ENCODE measurements at regions not wholly inside any gene's neighbourhood (a gene's known extent, or its start where the extent isn't known, plus 50 kb on each side); places are given as distances from the start of the nearest gene placed in this dataset.

GRCh38 chr9:107931071-107931715 lies 441.6 kb upstream of the KLF4 start:
- in situ Hi-C loops (cut with HindIII; ENCODE audit: low sequenced_read_pairs): no loop called here

DNA sequence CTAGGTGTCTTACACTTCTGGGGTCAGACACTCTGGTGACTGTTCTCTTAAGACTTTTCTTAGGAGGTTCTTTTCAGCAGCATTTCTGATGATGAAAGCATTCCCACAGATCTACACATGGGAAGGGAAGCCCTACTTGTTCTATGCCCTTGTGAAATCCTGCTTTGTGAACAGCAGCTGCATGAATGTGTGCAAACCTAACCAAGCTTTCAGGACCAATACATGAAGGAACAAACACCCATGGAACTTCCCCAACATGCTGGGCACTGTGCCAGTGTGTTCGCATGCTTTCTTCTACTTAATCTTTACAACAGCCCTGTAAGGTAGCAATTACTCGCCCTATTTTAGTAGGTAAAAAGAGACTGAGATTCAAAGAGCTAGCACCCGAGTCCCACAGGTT lies 439.9 kb upstream of the KLF4 start:
- in situ Hi-C loops (cut with HindIII; ENCODE audit: low sequenced_read_pairs): no loop called here

- in situ Hi-C loops (cut with HindIII; ENCODE audit: low sequenced_read_pairs): no loop called here
These were observed 439.3 kb upstream of the KLF4 start for GRCh38 chr9:107928701-107929371.

GRCh38 chr9:107927276-107927675 lies 437.7 kb upstream of the KLF4 start:
- in situ Hi-C loops (cut with HindIII; ENCODE audit: low sequenced_read_pairs): no loop called here

DNA sequence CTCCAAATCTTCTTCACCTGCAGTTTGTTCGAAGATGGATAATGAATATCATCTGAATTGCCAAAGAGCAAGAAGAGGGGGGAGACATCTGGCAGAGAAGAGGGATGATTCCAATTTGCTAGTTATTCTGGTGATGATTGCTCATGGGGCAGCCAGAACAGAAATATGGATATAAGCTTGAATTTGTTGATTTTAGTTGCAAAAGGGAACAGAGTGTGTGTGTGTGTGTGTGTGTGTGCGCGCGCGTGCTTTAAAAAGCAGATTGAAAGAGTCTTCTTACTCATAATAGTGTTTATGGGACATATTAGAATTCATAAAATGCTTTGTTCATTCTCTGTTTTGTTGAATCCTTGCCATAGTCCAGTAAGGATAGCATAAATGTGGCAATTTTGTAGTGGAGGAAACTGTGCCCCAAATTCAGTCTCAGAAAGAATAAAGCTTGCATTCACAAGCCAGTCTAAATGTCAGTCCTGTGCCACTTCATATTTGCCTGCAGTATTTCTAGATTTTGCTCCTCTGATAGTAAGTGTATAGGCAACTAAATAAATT lies 436.3 kb upstream of the KLF4 start:
- in situ Hi-C loops (cut with HindIII; ENCODE audit: low sequenced_read_pairs): no loop called here

DNA sequence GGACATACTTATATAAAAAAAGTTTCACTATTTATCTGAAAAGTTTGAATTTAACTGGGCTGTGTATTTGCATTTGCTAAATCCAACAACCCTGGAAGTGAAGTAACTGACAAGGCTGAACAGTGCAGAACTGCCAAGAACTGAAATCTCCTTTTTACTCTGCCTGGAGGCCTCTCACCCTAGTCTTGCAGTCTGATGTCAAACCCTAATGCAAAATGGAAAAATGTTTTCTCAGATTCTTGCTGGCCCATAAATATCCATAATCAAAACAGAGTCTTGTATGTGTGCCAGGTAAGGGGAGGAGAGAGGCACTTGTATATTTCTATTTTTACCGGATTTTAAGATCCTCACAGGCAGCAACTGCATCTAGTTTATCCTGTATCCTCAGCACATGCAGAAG lies 432.7 kb upstream of the KLF4 start:
- in situ Hi-C loops (cut with HindIII; ENCODE audit: low sequenced_read_pairs): no loop called here

DNA sequence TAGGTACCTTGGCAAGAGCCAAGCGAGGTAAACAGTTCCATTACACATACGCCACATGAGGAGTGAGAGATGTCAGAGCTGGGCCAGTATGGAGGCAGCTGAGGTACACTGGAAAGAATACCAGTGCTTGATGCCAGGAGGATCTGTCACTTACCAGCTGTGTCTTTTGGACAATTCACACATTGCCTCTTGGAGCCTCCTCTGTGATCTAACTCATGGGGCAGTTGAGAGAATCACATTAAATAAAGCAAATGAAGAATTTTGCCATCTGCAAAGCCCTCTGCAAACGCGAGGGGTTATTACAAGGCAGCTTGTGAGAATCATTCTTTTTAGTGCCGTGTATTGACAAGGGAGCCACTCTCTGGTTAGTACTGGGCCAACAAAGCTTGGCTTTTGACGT lies 429.7 kb upstream of the KLF4 start:
- in situ Hi-C loops (cut with HindIII; ENCODE audit: low sequenced_read_pairs): no loop called here

- in situ Hi-C loops (cut with HindIII; ENCODE audit: low sequenced_read_pairs): no loop called here
These were observed 429.2 kb upstream of the KLF4 start for GRCh38 chr9:107918749-107919148.

GRCh38 chr9:107914151-107914550 lies 424.6 kb upstream of the KLF4 start:
- in situ Hi-C loops (cut with HindIII; ENCODE audit: low sequenced_read_pairs): no loop called here

DNA sequence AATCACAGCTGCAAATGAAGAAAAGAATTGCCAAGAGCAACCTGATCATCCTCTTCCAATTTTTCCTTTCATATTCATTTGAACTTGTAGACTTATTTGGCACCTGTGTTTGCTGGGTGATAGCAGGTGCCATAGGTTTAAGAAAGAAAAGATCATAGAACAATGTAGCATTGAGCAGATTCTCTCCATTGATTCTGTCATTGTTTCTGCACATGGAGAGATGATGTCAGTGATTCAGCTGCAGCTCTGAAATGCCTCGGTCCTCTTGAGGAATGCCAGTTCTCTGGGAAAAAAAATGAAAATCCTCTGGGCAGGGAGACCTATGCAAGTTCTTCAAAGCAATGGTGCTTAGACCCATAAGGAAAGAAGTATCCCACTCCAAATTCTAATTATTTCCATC lies 418.1 kb upstream of the KLF4 start:
- in situ Hi-C loops (cut with HindIII; ENCODE audit: low sequenced_read_pairs): no loop called here

- in situ Hi-C loops (cut with HindIII; ENCODE audit: low sequenced_read_pairs): no loop called here
These were observed 417.7 kb upstream of the KLF4 start for GRCh38 chr9:107907255-107907654.

GRCh38 chr9:107906074-107906473 lies 416.5 kb upstream of the KLF4 start:
- in situ Hi-C loops (cut with HindIII; ENCODE audit: low sequenced_read_pairs): no loop called here

DNA sequence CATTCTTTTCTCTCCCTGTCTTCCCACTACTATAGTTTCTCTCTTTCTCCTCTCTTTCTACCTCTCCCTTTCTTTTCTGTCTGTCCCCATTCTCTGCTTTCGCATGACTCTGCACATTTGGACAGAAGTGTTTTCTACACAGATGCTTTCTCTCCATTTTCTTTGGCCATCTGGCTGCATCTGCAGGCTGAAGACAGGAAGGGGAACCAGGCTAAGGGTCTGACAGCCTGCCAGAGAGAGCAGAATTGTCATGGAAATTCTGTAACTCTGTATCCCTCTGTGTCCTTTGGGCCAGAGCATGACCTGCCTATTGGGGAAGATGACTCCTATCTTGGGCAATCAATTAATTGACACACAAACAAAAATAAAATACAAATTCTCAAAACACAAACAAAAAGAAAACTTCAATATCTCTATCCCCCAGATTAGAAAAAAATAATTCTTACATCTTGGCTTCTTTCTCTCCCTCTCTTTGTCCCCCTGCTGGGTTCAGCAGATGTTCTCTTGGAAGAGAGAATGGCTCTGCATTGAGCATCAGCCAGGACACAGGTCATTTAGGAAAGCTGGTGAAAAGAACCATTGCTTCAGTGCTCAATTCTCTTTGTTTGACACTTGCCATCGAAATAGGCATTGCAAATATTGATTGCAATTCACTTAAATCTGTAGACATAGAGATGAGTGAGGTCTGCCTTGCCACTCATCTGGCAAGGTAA lies 415.9 kb upstream of the KLF4 start:
- in situ Hi-C loops (cut with HindIII; ENCODE audit: low sequenced_read_pairs): no loop called here

DNA sequence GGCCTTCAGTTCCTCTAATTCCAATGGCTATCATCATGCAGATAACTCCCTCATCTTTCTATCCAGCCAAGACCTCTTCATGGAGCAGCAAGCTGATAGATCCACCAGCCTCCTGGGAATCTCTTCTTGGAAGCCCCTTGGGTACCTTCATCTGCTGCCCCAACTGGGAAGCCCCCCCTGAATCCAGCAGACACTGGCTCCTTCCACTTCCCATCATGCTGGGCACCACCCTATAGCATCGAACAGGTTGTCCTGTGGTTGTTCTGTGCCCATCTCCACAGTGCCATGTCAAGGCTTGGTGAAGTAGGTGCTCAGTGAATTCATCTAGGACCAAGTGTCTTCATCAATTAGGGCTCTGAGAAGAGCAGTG lies 410.4 kb upstream of the KLF4 start:
- in situ Hi-C loops (cut with HindIII; ENCODE audit: low sequenced_read_pairs): no loop called here

DNA sequence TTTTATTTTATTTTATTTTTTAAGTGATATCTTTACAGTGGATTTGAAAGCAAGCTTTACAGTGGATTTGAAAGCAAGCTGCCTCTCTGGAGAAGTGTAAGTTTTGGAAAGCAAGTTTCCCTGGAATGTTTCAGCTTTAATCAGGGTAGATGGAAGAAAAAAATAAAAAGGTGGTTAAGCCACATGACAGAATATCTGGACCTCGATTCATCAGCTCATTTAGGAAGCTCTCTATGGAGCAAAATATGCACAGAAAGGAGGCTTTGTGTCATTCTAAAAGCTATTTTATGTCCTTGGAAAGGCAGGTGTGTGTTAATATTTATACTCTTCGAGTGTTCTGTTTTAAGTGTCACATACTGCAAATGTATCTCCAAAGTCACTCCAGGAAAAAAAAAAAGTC lies 409.2 kb upstream of the KLF4 start:
- in situ Hi-C loops (cut with HindIII; ENCODE audit: low sequenced_read_pairs): no loop called here

DNA sequence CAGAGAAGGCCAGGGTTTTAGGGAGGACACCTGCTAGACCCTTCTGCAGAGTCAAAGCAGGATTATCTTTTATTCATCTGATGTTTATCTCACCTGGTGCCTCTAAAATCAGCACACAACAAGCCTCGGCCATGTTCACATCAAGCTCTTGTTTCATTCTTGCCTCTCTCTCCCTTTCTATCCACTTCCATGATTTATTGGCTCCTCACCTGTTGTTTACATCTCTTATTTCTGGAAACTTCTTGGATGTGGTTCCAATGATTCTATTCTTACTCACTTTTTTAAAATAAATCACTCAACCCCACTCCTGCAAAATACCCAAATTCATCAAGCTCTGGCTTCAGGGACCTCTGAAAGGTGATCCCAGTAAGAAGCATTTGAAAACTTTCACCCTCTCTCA lies 407.0 kb upstream of the KLF4 start:
- in situ Hi-C loops (cut with HindIII; ENCODE audit: low sequenced_read_pairs): no loop called here

DNA sequence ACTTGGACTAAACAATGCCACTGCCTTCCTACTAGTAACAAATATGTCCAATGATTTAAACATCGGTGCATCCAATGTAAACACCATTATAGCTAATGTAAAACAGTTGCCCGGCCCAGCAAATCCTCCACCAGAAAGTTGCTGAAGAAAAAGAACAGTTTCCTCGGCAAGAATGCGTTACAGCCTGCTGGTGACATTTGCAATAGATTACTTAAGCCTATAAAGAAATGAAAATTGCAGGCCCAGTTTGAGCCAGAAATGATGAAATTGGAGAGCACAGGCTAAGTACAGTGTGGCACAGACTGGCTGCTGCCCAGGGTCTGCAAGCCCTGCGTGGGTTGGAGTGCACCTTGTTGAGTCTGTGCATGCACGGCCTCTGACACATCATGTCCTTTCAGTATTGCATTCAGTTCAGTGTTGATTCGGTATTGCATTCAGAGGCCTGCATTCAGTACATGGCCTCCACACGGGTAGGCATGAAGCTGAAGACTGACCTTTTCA lies 406.0 kb upstream of the KLF4 start:
- in situ Hi-C loops (cut with HindIII; ENCODE audit: low sequenced_read_pairs): no loop called here

DNA sequence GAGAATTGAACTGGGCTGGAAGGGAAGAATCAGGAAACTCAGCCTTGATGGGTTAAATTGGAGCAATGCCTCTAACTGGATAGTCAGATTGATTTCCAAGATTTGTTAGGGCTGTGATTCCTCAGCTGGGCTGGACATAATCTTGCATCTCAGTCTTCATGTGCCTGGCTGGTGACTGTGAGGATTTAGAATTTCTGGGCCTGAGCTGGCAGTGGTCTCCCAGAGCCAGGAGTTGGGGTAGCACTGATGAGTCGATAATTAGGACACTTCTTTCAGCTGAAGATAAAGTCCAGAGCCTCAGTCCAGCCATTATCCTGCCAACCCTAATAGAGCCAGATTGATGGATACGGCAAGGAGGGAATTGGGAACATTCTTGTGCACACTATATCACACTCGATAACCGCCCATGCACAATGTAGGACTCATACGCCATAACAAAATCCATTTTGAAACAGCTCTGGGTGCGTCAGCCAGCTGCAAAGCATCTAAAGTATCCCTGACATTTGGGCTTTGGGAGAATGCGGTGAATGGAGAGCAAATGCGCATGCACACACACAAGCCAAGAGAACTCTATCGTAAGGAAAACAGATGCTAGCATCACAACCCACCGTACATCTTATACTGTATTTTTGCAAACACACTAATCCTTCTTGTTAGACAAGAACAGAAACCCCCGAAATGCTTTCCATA lies 405.1 kb upstream of the KLF4 start:
- in situ Hi-C loops (cut with HindIII; ENCODE audit: low sequenced_read_pairs): no loop called here

- in situ Hi-C loops (cut with HindIII; ENCODE audit: low sequenced_read_pairs): no loop called here
These were observed 401.4 kb upstream of the KLF4 start for GRCh38 chr9:107890921-107891465.

- in situ Hi-C loops (cut with HindIII; ENCODE audit: low sequenced_read_pairs): no loop called here
These were observed 399.2 kb upstream of the KLF4 start for GRCh38 chr9:107888773-107889227.

DNA sequence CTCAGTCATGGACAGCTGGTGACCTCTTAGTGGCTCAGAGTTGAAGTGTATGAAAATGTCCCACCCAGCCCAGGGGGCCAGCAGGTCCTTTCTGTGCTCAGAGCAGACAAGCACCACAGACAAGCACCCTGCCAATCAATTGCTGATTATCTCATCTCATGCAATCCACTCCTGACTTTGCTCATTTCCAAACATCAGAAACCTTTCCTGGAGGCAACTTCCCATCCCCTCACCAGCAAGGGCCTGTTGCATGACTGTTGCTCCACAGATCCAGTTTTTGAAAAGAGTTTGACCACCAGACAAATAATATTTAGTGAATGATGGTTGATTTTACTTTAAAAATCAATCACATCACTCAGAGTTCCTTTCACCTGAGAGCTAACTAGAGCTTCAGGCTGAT lies 397.3 kb upstream of the KLF4 start:
- in situ Hi-C loops (cut with HindIII; ENCODE audit: low sequenced_read_pairs): no loop called here

Data from endothelial cell of hepatic sinusoid (primary cell).